ENCODE measurements at regions not wholly inside any gene's neighbourhood (a gene's known extent, or its start where the extent isn't known, plus 50 kb on each side); places are given as distances from the start of the nearest gene placed in this dataset.

- TF ChIP-seq EP300 (IDR thresholded peaks at IDR 0.05; ENCODE audit: low read depth) (no peak), CTCF (IDR thresholded peaks at IDR 0.05) (no peak), POLR2A (IDR thresholded peaks at IDR 0.05) (no peak), POLR2AphosphoS5 (IDR thresholded peaks at IDR 0.05) (no peak)
Observed at GRCh38 chr5:30341466-30341865, 852.0 kb upstream of the CDH6 start.
